Stimulated activated CD4-positive, alpha-beta T cell treated with anti-CD3 and anti-CD28 coated beads, Interleukin-1b, Interleukin-23, amount 100 ng/mL, for 4 hours (primary cell): ENCODE measurements at regions not wholly inside any gene's neighbourhood (a gene's known extent, or its start where the extent isn't known, plus 50 kb on each side); places are given as distances from the start of the nearest gene placed in this dataset.
A peak's percentile ranks its signal among the peaks of the same experiment; 100 is the strongest.

Experiments used
- DNase-seq, 2 donors: peaks; one replicate each; pipeline ENCODE4 v3.0.0-alpha.2; 2020; ENCODE audit warnings: low read depth in 2 of 2

DNA sequence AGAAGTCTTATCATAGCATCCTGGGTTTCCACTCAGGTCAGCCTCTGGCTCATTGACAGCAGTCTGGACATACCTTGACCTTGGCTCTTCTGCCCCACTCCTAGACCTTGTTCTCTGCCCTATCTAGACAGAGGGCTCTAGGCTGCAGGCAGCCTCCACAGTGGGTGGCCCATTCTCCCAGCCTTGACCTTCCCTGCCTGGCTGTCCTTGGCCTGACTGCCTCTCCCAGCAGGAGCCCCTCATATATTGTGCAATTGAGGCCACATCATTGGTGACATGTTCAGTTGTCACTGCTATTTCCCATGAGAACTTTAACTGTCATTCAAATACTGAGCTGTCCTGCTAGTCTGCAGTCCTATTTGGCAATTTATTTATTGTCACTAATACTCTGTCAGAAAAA is 503.4 kb downstream of the PLXNA4 start:
- no peak for DNase-seq

DNA sequence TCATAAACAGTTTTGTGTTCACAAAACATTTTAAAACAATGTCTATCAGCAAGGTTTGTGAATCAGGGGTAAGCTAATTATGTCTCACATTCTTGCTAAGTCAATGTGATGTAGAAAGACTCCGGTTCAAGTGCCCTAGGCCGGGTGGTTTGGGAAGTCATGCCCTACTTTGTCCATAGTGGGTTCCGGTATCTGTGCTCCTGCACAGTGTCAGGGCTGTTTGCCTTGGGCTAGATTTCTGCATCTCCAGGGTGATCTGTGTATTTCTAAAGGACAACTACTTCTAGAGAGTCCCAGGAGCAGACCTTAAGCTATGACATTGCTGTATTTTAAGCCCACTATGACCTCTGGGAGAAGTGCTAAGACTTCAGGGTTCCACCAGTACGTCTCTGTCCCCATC is 504.1 kb downstream of the PLXNA4 start:
- DNase-seq, result no peak

DNA sequence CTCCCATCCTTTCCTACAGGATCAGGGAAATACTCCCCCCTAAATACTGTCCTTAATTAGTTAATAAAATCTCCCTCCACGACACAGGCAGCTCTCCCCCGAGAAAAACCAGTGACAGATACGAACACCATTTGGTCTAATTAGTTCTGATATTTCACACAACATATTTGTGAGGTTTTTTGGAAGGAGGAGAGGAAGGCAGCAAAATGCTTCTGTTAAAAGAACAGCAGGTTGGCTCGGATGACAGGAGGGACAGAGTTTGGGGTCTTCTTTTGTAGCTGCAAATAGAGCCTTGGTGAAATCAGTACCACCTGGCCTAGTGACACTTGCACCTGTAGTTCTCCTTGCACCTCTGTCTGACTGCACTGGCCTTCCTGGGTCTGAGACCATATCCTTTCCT is 507.0 kb downstream of the PLXNA4 start:
- DNase-seq, result no peak

DNA sequence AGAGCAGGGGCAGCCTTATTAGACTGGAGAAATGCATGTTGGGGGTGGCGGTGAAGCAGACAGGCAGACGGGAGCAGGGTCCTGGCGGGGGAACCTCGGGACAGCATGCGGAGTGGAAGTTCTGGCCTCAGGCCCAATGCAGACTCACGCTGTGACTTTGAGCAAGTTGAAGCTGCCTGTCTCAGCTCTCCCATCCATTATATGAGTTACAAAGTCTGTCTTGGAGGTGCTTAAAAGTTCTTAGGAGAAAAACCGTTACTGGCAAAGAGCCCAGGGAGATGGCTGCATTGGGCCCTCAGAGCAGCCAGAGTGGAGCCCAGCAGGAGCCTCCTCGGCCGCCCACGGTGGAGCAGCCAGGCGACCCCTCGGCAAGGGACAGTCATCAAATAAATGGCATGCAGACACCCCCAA is 509.5 kb downstream of the PLXNA4 start:
- no peak for DNase-seq

DNA sequence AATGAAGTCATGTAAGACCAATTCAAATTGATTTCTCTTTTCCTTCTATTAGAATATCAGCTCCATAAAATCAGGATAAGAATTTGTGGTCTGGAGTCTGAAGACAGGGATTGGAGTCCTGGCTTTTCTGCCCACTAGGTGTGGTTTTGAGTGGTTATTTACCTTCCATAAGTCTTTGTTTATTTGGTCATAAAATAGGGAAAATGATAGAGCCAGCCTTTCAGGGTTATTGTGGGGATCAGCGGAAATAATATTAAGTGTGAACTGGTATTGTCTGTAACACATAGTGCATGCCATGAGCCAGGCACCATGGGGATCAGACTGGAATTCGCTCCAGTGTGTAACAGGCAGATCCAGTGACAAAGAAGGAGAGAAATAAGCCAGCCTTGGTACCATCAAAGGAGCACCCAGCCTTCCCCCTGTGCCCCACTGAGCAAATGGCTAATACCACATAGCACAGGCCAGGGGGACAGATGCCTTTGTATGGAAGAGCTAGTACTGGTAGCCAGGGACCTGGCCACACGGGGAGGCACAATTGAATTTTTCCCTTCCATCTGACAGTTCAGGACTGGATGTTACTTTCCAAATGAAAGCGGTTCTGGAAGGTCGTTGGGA is 509.7 kb upstream of the PODXL start:
- DNase-seq, result no peak

DNA sequence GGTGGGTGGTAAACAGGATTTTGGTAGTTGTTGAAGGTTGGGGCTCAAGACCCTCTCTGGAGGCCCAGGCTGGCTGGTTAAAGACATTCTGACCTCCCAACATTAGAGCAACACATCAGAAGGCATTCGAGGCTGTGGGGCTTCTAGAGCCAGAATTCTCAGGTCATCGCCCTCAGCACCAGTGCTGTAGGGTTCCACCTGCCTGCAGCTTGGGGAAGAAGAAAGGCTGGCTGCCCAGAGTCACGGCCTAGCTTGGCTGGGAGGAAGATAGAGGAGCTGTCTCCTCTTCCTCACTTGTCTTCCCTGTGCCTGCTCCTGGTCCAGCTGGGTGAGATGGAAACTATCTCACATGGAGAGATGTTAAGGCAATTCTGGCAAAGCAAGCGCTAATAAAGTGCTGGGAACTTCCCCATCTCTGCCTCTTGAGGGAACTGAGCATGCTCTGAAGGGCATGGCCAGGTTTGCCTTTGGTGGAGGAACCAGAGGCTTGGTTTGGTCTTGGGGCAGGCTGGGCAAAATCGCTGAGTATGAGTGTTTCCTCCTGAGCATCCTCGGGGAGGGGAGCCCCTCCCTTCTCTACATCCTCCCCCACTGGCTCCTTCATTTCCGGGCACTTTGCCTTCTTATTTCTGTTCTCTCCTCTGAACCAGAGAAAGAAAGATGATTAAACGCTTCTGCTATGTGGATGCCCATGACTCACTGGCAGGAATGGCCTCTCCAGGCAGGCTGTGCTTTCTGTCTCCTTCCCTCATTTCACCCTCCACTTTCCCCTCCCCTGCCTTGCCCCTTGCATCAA is 509.0 kb upstream of the PODXL start:
- DNase-seq, result no peak

DNA sequence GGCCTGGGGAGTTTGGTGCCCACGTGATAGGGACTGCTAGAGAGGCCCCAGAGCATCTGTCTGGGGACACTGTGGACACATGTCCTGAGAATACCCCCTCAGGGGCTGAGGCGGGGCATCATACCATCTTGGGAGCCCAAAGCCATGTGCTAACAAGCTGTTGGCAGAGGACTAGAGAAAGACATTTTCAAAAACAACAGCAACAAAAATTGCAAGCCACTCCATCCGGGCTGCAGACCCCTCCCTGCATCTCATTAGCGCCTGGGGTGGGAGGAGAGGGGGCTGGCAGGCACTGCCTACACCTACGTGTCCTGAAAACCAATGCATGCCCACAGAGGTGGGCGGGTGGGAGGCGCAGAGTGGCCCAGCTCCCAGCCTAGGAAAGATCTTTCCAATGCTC is 507.4 kb upstream of the PODXL start:
- no peak for DNase-seq

DNA sequence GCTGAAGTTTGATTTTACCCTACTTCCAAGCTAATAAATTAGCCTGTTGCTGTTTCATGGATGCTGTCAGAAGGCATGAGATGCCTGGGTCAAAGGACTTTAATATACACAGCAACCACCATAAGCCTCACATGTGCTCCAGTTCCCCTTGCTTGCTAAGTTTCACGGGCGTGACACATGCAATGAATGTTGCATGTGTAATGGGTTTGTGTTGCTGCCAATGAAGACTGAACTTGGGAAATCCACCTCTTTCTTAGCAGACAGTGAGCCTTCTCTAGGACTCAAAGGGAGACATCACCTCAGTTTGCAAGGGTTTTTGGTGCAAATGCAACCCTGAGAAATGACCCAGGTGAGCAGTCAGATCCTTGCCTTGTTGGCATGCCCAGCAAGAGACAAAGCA is 505.5 kb upstream of the PODXL start:
- DNase-seq, result no peak

DNA sequence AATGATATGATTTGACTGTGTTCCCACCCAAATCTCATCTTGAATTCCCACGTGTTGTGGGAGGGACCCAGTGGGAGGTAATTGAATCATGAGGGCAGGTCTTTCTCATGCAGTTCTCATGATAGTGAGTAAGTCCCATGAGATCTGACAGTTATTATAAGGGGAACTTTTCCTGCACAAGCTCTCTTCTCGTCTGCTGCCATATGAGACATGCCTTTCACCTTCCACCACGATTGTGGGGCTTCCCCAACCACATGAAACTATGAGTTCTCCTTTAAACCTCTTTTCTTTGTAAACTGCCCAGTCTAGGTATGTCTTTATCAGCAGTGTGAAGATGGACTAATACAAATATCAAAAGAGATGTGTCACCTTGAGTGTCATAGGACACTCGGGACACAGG is 502.7 kb upstream of the PODXL start:
- no peak for DNase-seq

DNA sequence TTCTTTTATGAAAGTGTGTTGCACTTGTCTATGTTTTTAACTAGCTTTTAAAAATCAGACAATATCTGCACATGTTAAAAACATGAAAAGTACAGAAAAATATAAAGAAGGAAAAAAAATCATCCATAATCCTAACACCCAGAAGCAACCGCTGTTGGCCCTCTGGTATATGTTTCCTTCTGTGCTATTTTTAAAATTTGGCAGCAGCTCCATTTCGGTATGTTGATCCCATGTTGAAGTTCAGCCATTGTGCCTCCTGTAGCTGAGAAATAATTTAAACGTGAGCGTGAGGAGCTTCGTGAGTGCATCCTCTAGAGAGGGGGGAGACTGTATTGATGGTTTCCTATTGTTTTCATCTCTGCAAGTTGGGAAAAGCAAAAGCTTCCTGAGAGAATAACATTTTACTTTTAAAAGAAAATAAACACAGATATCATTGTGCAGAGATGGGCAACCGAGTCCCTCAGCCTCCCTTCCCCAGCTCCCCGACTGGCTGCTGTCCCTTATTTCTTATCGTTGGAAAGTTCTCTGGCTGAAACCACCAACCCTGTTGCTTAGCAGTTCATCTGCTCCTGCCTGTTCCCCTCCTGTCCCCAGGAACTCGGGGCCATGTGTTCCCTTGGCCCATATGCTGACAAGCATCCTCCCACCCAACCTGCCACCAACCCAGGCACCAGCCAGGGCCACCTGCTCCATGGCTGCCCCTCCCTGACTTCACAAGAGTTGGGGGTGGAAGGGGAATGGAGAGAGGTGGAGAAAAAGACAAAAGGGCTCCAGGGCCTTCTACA is 499.1 kb upstream of the PODXL start:
- DNase-seq, result no peak

DNA sequence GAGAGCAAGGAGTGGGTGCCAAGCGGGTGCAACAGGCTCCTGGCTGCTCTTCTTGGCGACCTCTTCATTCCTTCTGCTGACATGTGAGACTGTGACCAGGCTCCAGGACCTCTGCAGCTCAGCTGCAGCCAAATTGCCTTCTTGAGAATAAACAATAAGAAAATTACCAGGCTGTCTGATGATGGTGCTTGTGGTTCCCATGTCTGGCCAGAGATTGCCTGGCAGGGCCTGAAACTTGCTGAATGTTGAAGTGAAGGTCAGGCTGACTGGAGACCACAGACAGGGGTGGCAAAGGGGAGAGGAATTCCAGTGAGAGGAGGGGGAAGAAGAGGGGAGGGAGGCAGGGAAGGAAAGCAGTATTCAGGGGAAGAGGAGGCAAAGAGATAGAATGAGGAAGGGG is 497.4 kb upstream of the PODXL start:
- DNase-seq, result no peak

DNA sequence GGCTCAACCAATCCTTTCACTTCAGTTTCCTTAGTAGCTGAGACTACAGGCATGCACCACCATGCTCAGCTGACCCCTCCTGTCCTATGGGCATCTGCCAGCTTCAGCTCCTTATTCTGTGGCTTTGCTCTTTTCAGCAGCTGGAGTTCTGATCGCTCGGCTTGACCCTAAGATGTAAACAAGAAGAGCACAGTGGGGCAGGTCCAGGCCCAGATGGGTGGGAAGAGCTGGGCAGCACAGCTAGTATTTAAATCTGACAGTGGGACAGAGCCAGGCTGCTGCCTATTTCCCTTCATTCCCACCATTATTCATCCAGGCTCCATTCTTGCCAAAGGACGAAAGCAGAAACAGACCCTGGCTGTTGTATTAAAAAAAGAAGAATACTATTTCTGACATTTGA is 494.9 kb upstream of the PODXL start:
- no peak for DNase-seq

DNA sequence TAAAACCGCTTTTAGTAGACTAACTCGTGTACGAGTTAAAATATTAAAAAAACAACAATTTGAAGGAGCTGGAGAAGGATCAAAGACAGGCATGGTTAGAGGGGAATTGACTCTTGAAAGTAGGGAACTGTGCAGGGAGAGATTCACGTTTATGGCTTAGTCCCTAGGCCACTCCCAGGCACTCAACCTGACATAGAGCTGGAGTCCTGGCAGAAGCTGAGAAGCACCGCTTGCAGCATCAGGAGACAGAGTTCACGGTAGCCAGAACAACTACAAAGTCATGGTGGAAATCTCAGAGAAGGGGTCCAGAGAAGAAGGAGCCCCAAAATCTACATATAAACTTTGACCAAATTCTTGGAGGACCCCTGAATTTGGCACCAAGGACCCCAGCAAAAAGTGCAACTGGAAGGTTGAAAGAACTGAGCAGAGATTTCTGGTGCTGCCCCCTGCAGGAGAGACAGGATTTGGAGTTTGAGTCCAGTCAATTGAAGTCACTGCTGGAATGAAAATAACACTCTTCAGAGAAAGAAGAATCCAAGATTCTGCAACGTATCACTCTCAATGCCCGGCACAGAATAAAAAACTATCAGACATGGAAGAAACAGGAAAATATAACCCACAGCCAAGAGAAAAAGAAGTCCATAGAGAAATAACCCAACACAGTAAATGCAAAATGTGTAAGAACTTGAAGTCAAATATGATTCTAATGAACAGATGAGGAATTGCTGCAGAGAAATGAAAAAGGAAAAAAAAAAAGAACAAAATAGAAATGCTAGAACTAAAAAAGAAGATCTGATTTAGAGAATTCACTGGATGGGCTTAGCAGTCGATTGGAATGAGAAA is 493.3 kb upstream of the PODXL start:
- peak in 1 of 2 donors; percentile 5 for DNase-seq

DNA sequence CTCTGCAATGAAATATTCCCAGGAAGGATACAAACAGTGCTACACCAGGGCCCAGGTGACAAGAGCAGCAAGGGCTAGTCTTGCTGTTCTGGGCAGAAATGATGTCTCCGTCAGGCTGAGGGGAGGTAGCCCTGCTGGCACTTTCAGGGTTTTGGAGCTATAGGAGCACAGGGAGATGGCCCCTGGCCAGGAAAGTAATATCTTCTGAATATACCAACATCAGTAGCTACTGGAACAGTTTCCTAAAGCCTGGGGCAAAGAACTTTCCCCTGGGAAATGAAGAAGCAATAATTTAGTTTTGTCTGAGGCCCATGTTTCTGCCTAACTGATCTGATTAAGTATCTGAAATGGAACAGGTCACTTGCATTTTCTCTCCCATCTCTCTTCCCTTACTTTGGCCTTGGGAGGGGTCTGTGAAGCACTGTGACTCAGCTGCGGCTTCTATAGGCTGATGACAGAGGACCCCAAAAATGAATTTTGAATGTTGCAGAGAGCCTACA is 489.1 kb upstream of the PODXL start:
- DNase-seq, result no peak

DNA sequence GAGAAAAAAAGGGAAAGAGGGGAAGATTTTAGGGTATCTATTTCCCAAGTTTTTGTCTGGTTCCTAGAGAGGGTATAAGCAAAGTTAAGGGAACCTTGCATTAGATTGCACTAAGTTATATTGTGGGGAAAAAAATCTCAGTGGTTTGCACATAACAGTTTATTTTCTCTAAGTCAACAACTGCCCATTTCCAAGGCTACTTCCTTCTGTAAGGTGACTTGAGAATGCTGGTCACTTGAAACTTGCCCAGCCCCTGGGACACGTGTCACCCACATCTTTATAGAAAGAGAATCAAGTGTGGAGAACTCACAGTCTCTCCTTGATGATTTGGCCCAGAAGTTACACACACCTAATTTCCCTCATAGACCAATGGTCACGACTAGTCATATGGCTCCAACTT is 488.6 kb upstream of the PODXL start:
- DNase-seq, result no peak

DNA sequence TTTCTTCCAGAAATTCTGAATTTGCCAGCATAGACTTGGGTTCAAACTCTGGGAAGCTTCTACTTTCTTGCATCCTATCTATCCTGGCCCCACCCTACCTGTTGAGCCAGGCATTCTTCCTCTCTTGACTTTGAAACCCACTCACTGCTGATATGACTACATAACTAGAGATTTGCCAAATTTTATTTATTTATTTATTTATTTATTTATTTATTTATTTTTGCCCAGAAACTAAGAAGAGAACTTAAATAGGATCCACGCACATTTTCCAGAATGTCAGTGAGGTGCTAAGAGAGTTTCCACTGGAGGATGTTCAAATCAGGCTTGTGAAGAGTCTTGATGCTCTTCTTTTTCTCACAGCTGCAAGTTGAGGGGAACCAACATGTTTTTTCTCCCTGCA is 487.8 kb upstream of the PODXL start:
- no peak for DNase-seq

DNA sequence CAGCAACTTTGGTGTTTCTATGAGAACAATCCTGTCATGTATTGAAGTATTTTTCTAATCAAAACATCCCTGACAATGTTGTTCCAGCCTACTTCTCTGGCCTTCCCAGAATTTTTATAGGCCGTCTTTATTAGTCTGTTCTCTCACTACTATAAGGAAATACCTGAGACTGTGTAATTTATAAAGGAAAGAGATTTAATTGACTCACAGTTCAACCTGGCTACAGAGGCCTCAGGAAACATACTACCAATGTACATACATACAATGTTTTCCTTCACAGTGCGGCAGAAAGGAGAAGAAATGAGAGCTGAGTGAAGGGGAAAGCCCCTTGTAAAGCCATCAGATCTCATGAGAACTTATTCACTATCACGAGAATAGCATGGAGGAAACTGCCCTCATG is 484.7 kb upstream of the PODXL start:
- no peak for DNase-seq

DNA sequence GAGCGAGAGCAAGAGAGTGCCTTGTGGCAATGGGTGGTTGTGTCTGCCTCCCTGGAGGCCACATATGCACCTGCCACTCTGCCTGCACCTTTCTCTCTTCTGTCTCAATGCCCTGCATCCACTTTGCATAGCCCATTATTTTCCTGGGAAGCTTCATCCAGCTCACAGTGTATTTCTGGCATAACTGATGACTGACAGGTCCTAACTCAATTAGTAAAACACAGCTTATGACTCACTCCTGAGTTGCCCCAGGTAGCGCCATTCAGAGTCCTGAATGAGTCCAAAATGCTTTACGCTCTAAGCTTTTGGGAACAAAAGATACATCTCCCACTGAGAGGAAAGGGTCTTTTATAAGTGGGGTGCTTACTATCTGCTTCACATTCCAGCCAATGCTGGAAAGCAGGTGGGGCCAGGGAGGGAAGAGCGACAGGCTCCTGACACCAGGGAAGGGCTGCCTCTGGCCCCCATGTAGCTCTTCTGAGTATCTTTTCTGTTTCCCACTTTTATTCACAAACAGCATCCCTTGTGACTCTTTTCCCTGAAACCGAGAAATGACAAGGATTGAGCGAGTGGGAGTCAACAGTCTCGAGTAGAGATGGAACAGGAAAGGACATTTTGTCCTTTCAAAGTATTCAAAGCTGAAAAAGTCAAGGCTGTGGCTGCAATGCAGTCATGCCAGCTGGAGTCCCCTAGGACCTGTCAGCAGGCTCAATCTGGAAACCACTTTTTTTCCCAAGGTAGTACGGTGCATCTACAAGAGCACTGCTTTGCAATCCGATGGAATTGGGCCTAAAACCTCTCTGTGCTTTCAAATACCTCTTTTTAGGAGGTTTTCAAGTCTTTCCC is 479.3 kb upstream of the PODXL start:
- DNase-seq, result no peak

DNA sequence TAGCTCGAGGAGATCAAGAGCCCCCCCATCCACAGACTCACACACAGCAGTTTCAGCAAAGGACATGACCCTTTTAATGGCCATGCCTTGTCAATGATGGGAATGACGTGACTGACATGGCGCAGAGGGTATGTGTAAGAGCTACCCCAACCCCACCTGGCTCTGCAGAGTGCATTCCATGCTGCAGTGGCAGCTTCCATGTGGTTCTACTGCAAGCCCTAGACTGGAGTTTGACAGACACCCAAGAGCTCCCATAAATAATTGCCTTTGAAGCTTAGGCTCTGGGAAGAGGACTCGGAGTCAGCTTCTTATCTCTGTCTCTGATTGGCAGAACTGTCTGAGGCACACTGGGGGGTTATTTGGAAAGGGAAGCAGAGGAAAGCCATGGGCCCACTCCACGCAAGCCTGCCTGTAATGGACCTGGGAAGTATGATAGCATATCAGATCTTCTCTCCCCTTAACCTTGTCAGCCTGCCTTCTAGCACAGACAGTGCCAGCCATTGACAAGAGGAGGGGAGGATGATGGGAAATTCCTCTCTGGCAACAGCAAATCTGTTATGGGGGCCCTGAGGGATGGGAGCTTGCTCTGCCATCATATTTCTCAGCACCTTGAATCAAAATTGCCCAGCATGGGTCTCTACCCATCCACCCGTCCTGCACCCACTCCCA is 478.5 kb upstream of the PODXL start:
- no peak for DNase-seq

DNA sequence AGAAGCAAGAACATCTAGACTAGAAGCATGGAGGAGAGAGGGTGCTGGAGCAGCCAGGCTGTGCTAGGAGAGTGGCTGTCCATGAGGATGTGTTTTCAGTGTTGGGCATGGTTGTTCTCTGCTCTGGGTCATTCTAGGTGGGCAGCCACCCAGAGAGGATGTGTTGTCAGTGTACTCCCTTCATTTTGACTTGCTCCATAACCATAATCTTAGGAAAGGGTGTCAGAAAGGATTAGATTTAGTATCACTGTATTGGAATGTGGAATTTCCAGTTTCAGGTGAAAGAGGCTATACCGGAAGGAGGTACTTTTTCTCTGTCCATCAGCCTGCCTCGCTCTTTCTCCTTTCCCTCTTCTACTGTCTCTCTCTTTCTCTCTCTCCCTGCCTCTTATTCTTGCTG is 474.5 kb upstream of the PODXL start:
- no peak for DNase-seq
